Esophagus mucosa (tissue), 1 donor: ENCODE measurements at regions not wholly inside any gene's neighbourhood (a gene's known extent, or its start where the extent isn't known, plus 50 kb on each side); places are given as distances from the start of the nearest gene placed in this dataset.

Experiments
- ATAC-seq: fragments of 200-7000 bp; cut with Tn5 transposase; one replicate; pipeline ENCODE4 v1.9.1; 2020
- donor health status: DM: yes; HTN: yes; CAD: no.

DNA sequence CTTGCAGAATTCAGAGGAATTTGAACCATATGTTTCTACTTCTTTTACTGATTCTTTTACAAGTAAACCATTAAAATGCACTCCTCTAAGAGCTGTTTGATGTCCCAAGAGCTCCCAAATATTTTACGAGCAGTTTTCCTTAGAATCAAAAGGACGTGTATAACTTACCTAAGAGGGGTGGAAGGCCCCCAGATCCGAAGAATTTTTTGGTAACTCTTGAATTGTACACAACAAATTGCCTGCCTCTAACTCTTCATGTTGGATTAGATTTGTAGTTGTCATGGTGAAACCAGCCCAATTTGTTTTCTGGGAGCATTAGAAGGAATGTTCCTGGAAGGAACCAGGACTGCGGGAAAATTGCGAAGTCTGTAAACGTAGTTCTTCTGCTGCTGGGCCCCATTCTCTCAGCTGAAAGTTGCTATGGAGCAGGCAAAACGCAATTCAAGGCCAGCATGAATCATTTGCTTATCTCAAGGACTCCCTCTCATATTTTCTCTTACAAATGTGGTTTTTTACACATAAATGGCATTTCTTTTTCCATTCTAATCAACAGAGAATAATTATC lies 124.8 kb upstream of the TMEM72 start:
- ATAC-seq, result no peak

DNA sequence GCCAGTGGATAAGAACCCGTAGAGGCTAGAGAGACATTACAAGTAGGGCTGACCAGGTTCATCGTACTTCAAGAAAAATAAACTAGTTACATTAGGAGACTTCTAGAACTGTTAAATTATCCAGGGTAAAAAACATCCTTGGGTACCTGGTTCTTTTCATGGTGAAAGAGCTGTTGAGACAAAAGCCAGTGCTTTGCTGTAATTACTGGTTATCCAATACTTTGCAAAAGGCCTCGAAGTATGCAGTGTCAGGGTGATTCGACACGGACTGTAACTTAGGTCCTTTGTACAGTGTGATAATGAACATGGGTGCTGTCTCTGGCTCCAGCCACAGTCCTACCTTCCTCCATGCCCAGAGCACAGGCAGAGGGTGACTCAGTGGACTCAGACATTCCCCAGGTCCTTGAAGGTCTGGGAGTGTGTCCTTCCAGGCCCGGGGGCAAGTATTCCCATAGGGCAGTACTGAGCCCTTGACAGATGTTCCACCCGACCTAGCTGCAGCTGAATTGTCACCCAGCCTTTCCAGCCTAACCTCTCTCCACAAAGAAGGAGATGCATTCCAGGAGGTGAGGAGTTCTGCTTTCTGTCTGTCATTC lies 123.6 kb upstream of the TMEM72 start:
- no peak for ATAC-seq

DNA sequence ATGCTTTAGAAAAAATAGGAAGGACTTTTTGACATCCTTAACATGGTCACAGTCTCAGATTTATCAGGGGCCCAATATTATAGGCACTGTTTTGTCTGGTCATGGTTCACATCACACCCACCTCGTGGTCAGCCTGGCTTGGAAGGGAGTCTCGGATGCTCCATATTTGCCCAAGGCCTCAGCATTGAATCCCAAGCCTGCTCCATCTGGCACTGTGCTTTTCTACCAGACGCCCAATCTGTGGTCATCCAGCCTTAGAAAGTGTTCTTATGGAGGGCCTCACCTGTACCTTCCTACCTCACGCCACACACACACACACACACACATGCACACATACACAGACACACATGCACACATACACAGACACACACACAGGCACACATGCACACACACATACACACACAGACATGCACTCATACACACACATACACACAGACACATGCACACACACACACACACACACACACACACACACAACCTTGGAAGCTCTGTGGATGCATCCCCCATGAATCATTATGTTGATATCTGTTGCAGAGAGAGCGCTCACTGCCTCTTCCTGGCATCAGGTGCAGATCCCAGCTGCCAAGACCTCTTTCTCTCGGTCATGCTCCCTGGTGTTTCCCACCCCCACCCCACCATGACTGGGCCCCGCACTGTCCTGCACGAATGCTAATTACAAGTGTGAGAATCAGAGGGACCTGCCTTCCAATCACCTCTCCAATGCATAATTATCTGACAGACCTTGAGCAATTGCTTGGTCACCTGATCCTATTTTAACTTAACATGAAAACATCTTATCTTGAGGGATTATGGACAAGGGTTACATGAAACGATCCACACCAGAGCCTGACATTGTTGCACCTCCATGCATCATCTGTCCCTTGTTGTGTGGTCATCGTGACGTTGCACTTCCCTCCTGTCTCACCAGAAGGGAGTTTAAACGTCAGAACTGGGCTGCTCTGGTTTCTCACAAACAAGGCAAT lies 122.7 kb upstream of the TMEM72 start:
- ATAC-seq, result no peak

DNA sequence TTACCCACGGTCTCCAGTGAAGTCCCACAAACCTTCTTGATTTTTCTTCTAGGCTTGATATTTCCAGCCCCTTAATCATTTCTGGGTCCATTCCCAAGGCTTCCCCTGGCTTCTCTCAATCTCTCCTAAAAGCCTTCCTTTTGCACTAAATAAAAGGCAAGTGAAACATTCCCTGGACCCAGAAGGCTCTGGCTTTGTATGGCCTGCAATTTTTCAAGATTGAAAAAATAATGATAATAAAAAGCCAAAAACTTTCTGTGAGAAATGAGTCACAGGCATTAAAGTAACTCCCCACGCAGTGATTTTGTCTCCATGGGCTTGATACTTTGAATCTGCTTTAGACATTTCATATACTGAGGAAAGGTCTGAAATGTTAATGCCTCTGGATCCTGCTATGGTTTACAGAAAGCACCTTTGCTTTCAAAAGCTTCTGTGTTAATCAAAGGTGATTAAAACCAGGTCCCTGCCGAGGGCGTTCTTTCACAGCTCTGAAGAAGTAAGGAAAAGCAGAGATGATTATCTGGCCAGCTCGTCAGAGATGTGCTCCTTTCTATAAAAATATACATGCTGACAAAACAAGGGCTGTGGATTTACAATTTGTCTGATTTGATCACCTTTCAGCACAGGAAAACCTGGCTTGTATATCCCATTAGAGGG lies 118.9 kb upstream of the TMEM72 start:
- ATAC-seq, result no peak

DNA sequence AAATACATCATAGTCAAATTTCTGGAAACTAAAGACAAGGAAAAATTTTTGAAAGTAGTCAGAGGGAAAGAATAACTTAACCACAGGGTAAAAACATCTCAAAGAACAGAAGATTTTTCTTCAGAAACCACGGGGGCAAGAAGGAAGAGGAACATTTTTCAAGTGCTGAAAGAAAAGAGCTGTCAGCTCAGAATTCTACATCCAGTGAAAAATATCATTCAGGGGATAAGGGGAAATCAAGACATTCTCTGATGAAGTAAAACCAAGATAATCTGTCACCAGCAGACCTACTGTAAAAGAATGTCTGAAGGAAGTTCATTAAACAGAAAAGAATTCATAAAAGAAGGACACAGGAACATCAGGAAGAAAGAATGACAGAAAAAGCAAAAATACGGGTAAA lies 111.2 kb upstream of the TMEM72 start:
- ATAC-seq, result no peak

DNA sequence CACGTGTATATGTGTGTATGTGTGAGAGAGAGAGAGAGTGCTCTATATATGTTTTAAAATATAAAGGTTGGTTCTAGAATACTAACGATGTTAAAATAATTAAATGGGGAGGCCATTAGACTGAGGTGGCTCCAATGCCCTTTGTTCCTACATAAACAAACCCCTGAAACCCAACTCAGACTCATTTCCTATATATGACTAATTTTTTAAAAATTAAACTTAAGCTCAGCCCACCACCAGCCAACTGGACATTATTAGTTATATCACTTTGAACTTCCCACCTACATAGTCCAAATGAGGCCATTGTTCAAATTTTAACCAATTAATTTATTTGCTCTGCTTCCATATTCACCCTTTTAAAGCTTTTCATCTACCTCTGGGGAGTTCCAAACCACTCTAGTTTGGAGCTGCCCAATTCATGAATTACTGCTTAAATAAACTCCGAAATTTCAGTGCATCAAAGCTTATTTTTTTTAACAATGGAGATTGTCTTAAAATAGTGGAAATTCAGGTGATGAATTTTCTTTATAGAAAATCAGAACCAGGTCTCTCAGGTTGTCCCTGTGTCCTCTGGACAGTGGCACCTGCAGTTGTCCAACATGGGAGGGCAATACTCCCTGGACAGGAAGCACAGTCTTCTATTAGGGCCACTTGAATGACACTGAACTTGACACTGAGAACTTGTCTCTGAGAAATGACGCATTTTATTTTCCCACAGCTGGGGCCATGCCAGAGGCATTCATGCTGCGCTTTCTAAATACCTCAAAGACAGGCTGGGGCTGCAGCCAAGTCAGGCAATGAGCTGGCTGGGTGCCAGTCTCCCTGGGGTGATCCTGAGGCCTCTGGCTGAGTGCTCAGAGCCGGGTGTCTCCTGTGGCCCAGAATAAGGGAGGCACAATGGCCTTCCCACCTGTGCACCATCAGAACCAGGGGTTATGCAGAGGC lies 109.5 kb upstream of the TMEM72 start:
- no peak for ATAC-seq

DNA sequence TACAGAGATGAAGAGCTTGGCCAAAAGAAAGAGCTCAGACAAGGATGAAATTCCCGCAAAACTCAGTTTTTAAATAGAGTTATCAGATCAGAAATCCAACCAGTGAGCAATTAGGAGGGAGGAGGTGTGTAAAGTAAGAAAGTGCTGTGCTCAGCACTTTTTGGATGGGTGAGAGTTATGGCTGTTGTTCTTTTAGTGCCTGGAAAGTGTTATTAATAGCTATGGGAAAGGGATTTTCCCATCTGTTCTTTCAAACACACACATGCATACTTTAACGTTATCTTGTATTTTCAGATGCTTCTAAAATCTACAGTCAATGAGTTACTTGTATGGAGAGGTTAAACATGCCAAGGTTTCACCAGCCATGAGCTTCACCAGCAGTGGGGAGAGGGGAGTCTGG lies 107.3 kb upstream of the TMEM72 start:
- no peak for ATAC-seq

DNA sequence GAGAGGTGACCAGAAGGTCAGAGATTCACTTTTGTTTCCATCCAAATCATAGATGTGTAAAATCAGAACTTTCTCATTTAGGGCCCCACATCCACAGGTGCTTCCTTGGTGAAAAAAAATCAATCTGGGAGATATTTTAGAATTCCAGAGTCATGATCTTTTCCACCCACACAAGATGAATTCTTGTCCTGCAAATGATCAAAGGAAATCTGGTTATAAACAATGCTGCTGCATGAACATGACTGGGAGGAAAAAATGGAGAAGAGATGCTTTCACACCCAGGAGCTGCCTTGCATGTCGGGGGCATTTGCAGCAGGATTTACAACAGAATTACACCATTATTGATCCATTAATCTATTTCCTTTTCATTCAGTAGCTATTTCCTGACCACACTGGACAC lies 106.5 kb upstream of the TMEM72 start:
- ATAC-seq, result no peak

DNA sequence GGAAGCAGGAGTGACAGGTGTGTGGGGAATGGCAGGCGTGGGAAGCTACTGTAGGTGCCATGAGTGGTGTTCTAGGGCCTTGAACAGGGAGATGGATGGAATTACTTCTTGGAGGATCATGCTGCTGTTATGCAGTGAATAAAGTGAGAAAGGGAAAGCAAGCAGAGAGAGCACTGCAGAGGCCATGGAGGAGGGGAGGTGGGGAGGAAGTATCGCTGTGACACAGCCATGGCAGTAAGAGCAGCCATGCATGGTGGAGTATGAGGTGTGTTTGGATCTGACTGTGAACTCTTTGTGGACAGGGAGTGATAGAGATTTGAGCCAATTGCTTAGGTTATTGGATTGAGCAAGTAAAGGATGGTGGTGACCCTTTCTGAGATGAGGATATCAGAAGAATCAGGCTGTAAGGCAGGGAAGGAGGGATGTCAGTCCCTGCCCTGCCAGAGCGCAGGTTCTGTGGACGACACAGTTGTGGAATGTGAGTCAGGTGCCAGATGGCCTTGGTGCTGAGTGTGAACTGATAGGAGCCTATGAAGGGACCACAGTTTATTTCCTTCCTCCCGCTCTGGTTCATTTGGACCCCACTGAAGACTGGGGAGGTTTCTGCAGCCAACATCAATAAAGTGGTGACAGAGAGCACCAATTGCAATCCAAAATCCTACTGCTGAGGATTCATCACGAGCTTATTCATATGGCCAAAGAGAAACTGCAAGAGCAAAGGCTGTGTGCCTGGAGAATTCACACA lies 105.5 kb upstream of the TMEM72 start:
- ATAC-seq, result no peak

DNA sequence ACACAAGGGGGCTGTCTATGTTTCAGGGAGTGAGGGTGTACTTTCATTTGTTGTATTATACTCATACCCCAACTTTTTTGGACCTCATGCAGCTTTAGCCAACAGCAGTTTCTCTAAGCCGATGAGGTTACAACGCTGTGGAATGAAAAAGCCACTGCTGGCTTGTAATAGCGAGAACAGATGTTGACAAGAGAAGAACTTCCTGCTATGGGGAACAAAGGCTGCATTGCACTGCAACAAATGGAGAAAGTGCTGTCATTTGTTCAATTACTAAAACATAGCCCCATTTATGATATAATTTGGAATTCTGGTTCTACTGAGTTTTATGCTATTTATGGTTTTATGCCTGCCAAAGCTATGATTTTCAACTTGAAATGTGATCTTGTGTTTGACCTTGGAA lies 104.2 kb upstream of the TMEM72 start:
- no peak for ATAC-seq

DNA sequence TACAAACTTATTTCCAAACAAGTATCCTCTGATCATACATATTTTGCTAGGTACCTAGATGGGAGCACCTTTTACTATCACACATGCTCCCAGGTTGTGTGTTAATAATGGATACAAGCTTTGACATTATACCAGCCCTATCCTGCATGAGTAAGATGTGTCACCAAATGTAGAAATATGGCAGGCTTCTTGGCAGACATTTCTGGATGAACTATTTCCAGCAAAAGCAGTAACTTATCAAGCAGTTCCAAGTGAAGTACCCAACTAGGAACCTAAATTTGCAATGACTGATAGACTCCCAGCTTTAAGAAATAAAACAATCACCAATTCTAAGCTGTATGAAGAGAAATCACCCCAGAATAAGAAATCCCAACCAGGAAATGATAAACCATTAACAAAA lies 103.7 kb upstream of the TMEM72 start:
- ATAC-seq, result no peak

DNA sequence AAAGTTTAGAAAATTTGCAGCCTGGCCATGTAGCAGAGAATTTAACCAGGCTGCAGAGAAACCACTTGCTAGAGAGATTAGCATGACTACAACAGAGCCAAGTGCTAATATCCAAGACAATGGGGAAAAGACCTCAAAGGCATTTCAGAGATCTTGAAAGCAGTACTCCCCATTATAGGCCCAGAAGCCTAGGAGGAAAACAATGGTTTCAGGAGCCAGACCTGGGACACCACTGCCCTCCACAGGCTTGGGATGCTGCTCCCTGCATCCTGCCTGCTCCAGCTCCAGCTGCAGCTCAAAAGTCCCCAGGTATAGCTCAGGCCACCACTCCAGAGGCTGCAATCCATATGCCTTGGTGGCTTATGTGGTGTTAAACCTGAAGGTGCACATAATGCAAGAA lies 101.5 kb upstream of the TMEM72 start:
- no peak for ATAC-seq

DNA sequence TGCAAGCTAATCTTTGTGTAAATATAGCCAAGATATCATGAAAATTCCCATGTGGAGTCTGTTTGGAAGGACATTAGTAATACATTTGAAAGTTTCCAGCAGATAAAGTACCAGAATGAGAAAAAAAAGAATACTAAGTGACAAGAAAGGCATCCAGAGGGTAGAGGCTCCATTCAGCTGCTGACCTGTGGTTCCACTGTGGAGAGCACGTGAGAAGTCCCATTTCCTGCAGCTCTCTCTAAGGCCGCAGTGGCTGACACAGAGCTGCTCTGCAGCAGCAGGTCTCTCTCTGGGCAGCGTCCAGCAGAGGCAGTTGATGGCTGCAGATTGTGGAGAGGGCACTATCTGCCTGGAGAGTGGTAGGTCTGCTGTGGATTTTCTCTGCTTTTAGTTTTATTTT lies 100.1 kb upstream of the TMEM72 start:
- no peak for ATAC-seq

DNA sequence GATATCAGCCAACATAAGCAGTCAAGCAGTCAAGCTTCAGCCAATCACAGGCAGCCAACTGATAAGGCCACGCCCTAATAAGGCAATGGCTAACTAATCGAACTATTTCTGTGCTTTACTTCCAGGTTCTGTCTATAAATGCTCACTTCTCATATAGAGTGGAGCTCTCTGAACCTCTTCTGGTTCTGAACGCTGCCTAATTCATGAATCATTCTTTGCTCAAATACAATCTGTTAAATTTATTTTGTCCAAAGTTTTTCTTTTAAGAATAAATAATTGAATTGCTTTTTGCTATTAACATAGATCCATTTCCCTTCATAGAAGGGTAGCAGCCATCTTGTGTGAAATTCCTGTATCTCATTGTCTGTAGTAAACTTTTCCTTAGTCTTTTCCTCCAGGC lies 97.9 kb upstream of the TMEM72 start:
- no peak for ATAC-seq

DNA sequence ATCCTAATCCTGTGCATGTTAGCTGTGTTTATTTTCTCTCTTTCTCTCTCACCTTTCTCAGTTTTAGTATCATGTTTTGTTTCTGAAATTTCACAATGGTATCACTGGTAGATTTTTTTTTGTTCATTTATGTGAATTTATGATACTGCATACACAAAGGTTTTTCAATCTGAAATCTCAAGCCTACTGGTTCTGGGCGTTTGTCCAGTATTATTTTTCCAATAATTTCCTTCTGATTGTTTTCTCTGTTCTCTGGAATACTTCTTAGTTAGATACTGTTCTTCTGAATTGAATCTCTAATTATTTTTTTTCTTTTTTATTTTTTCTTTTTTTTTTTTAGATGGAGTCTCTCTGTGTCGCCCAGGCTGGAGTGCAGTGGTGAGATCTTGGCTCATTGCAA lies 96.2 kb upstream of the TMEM72 start:
- ATAC-seq, result no peak

DNA sequence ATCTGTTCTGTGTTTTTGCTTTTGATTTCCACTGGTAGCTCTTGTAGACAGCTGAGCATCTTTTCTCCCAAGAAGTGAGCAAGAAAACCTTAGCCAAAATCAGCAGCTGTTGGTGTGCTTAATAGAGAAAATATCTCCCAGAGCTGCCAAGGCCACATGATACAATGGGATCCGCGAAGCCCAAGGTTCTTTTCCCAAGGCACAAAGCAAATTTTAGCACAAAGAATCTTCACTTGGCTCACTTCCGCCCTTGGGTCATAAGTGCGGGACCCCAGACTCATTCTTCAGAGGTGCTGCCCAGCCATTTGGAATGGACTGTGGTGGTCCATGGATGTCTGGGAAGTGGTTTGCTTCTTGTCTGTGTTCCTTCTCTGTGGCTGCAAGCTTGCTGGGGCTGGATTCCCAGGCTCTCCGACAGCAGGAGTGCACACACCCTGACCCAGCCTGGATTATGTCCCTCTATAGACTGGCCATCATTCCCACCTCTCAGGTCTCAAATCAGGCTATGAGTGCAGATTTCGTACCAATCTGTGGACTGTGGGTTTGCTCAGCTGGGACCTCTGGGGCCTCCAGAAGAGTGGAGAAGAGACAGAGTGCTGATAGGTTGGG lies 93.0 kb upstream of the TMEM72 start:
- ATAC-seq, result no peak

DNA sequence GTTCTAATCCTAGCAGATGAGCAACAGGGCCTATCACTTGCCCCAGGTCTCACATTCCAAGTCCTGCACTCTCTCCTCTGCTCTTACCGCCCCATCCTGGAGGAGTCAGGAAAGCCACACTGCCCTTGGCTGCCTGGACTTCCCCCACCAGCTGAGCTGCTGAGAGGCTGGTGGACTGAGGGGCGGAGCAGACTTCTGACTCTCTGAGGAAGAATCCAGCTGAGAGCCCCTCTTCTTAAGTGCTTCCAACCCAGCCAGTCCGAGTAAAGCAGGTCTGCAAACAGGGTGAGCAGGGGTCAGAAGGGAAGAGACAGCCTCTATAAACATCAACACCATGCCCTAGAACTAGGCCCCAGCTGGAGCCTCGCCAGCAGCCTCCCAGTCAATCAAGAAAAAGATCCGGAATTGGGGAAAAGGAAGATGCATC lies 92.4 kb upstream of the TMEM72 start:
- ATAC-seq, result no peak

DNA sequence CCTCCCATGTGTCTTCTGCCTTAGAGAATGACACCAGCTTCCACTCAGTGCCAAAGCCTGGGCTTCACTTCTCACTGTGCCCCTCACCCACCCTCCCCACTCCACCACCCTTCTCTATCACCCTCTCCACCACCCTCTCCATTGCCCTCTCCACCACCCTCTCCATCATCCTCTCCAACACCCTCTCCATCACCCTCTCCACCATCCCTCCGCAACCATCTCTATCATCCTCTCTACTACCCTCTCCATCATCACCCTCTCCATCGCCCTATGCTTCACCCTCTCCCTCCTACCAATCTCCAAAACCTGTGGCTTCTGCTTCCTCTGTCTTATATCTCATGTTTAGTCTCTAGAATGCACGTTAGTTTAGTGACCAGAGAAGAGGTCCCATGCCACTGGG lies 91.0 kb upstream of the TMEM72 start:
- ATAC-seq, result no peak

DNA sequence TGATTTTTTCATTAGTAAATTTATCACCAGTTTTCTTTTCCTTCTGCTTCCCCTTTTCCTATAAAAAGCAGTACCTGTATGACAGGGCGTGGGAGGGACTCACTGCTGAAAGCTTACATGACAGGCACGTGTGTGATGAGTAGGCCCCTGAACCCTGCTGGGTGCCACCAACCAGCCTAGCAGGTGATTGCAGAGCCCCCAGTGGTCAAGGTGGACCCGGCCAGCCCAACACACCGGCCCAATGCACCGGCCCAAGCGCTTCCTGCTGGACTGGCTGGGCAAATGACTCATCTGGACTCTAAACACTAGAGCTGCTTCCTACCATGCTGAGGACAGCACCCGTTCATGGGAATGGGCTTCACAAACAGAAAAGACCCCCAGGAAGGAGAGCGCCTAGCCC lies 89.8 kb upstream of the TMEM72 start:
- ATAC-seq, result no peak

DNA sequence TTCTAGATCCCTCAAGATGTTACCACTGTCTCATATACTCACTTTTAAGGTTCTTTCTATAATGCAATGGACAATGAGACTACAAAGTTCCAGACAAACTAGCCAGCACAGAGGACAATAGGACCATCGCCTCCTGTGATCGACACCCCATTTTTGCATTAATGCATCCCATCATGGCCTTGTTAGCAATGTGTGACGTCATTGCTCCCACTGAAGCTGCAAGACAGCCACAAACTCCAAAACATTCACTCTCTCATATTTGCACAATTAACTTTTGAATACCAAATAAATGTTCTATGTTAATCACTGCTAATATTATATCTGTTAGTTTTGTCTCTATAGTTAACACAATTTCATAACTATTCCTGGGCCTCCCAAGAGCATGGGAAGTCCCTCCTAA lies 88.8 kb upstream of the TMEM72 start:
- ATAC-seq, result no peak

DNA sequence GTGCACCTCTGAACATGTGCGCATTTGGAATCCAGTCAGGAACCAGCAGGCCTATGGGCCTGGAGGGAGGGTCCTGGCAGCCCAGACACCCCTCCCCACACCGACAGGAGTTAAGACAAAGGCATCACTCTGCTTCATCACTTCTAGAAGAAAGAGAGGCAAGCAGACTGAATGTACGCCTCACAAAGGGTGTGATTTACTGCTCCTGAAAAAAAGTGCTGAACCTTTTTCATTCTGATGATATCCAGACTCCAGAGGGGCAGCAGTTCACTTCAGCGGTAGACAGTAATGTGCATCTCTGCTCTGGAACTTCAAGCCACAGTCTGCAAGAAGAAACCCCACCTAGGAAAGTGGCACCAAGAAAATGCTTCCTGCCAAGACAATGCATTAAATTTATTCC lies 88.2 kb upstream of the TMEM72 start:
- ATAC-seq, result no peak
